Progenitor cell of endocrine pancreas (in vitro differentiated cells): ENCODE measurements at regions not wholly inside any gene's neighbourhood (a gene's known extent, or its start where the extent isn't known, plus 50 kb on each side); places are given as distances from the start of the nearest gene placed in this dataset.

Source experiments
- DNase-seq: peaks from one replicate; pipeline ENCODE4 v3.0.0; 2021; ENCODE audit warnings: low spot score; ENCODE audit not compliant: unreplicated experiment
- H3K27ac Mint-ChIP-seq: 2 replicates; pipeline ENCODE4 v1.8.0; 2021; ENCODE audit warnings: mild to moderate bottlenecking, moderate library complexity, mixed read lengths
- H3K27me3 Mint-ChIP-seq: 2 replicates; pipeline ENCODE4 v1.8.0; 2021; ENCODE audit warnings: mixed read lengths
- H3K36me3 Mint-ChIP-seq: 2 replicates; pipeline ENCODE4 v1.8.0; 2022; ENCODE audit warnings: mixed read lengths; ENCODE audit not compliant: insufficient read depth
- H3K4me1 Mint-ChIP-seq: 2 replicates; pipeline ENCODE4 v1.8.0; 2021; ENCODE audit warnings: low read depth, mixed read lengths
- H3K4me3 Mint-ChIP-seq: 2 replicates; pipeline ENCODE4 v1.8.0; 2021; ENCODE audit warnings: low read depth, mild to moderate bottlenecking, moderate library complexity, mixed read lengths
- H3K9me3 Mint-ChIP-seq: 2 replicates; pipeline ENCODE4 v1.8.0; 2021; ENCODE audit warnings: low read depth, mixed read lengths
- CTCF ChIP-seq: fragments of 200-600 bp; sonication (generic); IDR thresholded peaks from one replicate; pipeline ENCODE4 v1.5.0; 2021; ENCODE audit warnings: antibody characterized with exemption, mild to moderate bottlenecking; ENCODE audit not compliant: unreplicated experiment

DNA sequence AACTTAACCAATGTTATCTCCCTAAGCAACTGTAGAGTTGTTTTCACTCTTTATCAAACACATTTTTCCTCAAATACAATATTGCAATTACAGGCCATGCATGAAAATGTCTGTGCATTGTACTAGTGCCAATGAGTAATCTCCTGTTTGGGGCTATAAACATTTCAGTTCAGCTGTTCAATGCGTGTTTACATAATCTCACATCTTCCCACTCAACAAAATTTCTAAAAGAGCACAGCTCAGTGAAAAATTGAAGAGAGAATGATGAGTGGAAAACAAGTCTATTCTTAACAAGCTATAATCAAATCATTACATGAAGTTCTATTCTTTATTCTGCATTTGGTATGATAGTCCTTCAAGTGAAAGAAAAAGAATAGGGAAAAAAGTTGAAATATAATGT lies 780.5 kb upstream of the CDH9 start:
- no peaks in the 10 kb centered on the region for H3K36me3 Mint-ChIP-seq
- no peaks in the 10 kb centered on the region for H3K27me3 Mint-ChIP-seq
- H3K9me3 Mint-ChIP-seq, result no peaks in the 10 kb centered on the region
- no peak overlapping the region for H3K27ac Mint-ChIP-seq
- DNase-seq, result no peak
- H3K4me3 Mint-ChIP-seq, result no peak overlapping the region
- no peak for TF ChIP-seq CTCF
- no peaks in the 10 kb centered on the region for H3K4me1 Mint-ChIP-seq

GRCh38 chr5:27814983-27815382 lies 776.6 kb upstream of the CDH9 start:
- H3K36me3 Mint-ChIP-seq, result no peaks in the 10 kb centered on the region
- no peak overlapping the region for H3K4me3 Mint-ChIP-seq
- no peak overlapping the region for H3K27ac Mint-ChIP-seq
- TF ChIP-seq CTCF, result no peak
- H3K4me1 Mint-ChIP-seq, result no peaks in the 10 kb centered on the region
- no peaks in the 10 kb centered on the region for H3K9me3 Mint-ChIP-seq
- DNase-seq, result no peak
- H3K27me3 Mint-ChIP-seq, result no peaks in the 10 kb centered on the region

GRCh38 chr5:27814286-27814685 lies 775.9 kb upstream of the CDH9 start:
- Mint-ChIP-seq H3K36me3 (no peaks in the 10 kb centered on the region), H3K27ac (no peak overlapping the region), H3K27me3 (no peaks in the 10 kb centered on the region), H3K4me1 (no peaks in the 10 kb centered on the region), H3K4me3 (no peak overlapping the region), H3K9me3 (no peaks in the 10 kb centered on the region)
- no peak for TF ChIP-seq CTCF
- no peak for DNase-seq

- Mint-ChIP-seq H3K36me3 (no peaks in the 10 kb centered on the region), H3K27ac (no peak overlapping the region), H3K9me3 (no peaks in the 10 kb centered on the region), H3K4me1 (no peaks in the 10 kb centered on the region), H3K4me3 (no peak overlapping the region), H3K27me3 (no peaks in the 10 kb centered on the region)
- no peak for TF ChIP-seq CTCF
- no peak for DNase-seq
Observed at GRCh38 chr5:27810458-27810857, 772.1 kb upstream of the CDH9 start.

GRCh38 chr5:27797220-27797619 lies 758.8 kb upstream of the CDH9 start:
- Mint-ChIP-seq H3K27ac (no peak overlapping the region), H3K27me3 (no peaks in the 10 kb centered on the region), H3K9me3 (peaks cover 3% of the 10 kb centered on the region), H3K4me3 (no peak overlapping the region), H3K36me3 (no peaks in the 10 kb centered on the region), H3K4me1 (peaks cover 3% of the 10 kb centered on the region)
- no peak for TF ChIP-seq CTCF
- no peak for DNase-seq
